ENCODE measurements at regions not wholly inside any gene's neighbourhood (a gene's known extent, or its start where the extent isn't known, plus 50 kb on each side); places are given as distances from the start of the nearest gene placed in this dataset.

DNA sequence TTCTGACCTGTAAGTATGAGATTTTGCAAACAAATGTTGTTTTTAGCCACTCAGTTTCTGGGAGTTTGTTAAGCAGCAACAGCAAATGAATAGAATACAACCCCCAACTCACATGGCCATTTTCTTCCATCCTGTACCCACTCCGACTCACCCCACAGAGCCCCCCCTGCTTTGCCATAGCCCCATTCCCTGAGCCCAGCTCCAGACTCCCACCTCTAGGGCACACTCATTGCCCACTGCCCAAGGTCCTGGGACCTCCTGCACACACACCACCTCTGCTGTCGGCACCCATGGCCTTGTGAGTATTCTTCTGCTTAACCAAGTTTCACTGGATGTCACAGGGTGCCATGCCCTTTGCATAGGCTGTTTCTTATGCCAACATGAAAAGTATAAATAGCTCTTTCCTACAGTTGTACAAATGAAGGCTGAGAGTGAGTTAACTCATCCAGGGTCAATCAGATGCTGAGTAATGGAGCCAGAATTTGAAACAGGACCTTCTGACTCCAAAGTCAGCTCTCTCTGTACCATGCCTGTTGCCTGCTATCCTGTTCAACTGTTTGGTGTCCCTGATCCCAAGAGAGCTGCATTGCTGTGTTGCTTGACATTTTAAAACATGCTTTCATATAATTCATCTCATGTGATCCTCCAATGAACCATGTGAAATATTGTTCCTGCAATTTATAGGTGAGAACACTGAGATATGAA, 367.8 kb upstream of the ZMIZ1 start:
- DNase-seq = no peak

DNA sequence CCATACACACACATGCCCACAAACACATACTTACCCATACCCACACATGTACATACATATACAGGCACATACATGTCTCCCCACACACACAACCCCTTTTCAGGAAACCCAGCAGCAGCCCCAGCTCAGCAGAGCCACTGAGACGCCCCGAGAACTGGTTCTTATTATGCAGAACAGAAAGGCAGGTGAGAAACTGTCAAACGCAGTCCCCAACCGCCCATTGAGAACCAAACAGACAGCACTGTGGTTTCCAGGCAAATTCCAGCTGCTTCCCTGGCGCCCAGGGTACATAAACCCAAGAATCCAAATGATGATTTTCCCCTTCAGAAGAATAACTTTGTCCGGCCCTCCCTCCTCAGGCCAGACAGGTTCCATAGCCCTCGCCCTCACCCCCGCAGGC, 366.6 kb upstream of the ZMIZ1 start:
- no peak for DNase-seq

DNA sequence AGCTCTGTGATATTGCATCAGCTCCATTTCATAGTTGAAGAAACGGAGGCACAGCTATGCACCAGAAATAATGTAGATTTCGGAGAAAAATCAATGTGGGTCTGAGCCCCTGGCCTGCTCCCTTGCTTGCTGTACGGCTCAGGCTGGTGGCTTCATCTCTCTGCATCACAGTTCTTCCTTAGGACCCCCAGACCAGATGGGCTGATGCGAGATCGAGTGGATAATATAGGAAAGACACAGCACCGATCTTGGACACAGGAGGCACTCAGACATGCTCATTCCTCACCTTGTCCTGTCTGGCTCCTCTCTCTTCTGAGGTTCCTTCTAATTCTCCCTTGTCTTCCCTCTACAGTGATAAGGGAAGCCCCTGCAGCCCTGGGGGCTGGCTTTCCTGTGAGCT, 365.9 kb upstream of the ZMIZ1 start:
- no peak for DNase-seq

DNA sequence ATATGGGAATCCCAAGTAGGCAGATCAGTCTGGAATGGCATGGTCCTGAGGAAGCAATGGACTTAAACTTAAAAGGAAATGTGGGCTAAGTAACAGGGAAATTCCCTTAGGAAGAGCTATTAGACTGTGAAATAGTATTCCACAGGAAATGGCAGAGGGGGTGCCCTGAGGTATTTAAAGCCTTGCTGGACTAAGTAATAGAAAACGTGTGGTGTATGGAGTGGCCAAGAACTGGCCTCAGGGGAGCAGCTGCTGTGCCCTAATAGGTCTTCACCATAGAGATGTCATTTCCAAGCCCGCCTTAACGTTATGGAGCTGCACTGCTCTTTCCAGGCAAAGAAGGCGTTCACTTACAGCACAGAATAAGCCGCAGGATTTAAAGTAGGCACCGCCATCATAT, 365.2 kb upstream of the ZMIZ1 start:
- DNase-seq = no peak

DNA sequence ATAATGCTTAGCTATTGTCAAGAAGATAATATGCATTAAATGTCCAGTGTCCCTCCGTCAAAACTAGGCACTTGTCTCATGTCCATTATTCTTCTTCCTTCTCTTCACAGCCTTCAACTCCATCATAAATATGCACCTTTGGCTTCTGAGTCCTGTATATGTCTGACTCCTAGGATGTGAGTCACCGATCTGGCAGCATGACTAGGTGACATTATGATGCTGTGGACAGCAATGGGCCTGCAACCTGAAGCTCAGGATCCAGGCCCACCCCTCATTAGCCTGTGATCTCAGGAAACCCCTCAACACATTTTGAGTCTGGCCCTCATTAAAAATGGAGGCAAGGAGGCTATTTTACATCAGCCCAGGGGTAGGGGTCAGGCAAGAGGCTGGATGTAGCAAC, 362.5 kb upstream of the ZMIZ1 start:
- no peak for DNase-seq

DNA sequence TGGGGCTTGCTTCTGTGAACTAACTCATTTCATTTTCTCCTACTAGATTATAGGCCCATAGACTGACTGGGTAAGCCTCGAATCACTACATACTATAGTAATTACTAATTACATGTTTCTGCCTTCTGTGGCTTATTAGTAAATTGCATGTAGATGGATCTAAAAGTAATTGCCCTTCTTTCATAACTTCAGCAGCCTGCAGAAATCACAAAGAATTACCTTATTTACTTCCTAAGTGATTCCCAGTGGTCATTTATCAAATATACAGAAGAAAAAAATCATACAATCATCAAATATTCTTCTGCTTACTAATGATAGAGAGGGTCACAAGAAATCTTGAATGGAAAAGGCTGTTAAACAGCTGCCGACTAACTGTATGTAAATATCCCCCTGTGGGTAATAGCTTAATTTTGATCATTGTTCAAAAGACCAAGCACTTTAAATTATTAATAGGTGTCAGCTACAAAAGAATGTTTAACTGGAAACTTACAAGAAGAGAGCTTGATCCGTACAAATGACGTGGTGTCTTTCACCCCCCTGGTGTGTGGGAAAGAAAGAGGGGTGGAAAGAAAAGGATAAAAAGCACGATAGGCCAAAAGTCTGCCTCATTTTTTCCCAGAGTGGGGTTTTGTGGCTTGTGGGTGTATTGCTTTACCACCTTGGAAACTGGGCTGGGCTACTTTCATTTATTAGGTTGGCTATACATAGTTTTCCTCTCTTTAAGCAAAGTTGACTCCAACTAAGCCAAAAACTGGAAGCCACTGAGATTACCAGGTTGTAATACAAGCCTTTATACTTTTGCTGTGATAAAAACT, 361.8 kb upstream of the ZMIZ1 start:
- DNase-seq = no peak

DNA sequence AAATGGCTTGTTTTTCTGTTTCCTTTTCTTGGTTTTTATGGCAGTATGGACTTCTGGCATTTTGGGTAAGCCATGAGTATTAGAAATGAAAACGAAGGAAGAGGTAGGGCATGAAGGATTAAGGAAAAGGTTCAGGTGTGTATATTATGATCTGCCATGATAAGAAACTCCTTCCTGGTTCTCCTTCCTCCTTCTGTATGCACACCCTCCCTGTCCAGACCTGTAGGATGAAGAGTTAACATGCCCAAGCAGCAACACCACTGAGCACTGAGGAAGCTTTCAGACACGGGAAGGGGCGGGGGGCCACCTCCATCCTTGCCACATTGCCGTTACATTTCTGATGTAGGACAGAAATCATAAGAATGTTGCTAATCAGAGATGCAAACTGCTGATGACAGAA, 361.0 kb upstream of the ZMIZ1 start:
- no peak for DNase-seq

DNA sequence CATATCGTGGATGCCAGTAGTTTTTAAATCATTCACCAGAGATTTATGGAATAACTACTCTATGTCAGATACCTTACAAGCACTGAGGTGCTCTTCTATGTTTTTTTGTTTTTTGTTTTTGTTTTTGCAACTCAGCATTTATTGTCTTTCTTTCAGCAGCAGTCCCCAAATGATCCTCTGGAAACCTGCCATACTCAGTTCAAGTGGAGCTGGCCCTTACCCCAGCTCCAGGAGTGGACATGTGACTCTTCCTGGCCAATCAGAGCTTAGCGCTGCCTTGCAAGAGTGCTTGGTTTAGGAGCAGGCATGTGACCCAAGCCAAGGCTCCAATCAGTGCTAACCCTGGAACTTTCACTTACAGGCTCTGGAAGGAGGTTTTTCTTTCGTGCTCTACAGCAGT, 356.6 kb upstream of the ZMIZ1 start:
- DNase-seq = no peak

DNA sequence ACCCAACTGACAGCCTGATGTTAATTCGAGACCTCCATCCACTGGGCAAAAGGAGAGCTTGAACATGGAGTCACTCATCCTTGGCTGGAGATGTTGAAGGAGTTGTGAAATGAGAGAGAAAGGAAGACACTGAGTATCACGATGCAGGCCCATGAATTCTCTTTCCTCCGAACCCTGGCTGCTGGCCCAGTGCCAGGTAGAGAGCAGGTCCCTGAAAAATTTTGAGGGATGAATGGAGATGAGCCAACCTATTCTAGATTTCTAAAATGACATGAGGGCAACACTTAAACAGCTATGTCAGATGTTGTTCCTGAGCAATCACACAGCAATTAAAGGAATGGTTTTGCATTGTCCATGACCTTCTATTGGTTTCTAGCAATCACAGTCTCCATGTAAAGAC, 355.1 kb upstream of the ZMIZ1 start:
- DNase-seq = no peak

DNA sequence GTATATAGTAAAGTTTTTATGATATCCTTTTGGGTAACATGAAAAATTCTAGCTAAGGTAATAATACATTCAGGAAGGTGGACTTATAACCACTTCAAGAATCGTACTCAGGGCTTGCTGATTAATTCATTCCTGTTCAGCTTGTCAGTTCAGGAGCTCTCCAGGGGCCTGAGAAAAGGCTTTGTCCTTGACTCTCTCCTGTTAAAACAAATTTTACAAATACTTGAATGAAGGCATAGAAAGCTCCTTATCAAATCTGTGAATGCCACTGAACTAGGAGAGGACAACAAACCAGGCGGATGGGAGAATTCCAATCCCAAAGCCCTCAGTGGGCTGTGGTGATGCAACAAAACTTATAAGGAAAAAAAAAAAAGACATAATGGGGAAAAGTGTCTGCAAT, 354.5 kb upstream of the ZMIZ1 start:
- DNase-seq = no peak

DNA sequence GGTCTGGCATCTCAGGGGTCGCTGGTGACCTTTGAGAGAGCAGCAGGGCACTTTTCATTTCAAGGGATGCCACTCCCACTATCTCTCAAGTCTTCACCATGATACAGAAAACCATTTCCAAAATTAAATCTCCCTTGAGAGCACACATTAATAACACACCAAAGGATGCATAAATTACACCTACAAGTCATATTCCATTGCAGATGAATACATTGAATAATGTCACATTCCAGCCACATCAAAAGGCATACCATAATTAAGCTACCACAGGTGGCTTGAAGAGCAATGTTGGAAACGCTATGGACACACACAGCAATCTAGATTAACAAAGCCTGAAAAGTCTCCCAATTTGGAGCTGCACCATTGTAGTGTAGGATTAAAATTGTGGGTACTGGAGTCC, 353.3 kb upstream of the ZMIZ1 start:
- DNase-seq = no peak

DNA sequence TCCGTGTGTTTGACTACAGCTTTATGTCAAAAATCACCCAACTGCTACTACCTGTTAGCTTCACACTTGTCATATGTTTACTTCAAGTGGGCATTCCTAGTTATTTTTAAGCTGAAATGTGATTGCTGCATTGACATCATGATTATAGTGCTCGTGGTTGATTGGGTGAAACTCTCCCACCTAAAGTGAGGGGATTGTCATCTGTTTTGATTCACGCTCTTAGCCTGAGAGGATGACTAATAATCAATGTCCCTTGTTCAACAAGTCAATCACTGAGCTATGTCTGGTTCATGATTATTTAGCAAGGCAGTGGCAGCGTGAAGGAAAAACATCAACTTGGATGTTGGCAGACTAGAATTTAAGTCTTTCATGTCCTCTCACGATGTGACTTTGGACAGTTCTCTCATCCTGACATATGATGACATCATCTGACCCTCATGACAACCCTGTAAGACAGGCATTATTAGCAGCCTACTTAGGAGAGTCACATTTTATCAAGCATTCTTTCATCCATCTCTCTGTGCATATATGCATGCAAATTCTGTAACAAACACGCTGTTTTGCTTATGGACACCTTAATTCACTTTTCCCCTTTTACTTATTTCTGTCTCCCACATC, 352.6 kb upstream of the ZMIZ1 start:
- DNase-seq = no peak

DNA sequence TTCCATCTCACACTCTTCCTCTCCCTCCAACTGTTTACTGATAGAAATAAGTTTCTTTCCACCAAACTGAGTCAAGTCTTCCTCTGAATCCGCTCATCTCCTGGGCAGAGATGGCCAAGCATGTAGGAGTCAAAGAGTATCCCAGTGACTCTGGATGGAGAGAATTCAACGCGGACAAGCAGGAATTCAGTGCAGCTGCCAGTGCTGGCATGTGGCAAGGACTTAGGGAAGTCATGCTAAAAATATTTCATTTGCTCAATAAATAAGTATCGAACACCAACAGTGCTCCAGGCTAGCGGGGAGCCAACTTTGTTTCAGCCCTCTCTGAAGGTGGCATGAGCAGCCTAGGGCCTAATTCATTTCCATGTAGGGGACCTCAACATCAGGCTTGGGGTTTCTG, 351.6 kb upstream of the ZMIZ1 start:
- DNase-seq = no peak

DNA sequence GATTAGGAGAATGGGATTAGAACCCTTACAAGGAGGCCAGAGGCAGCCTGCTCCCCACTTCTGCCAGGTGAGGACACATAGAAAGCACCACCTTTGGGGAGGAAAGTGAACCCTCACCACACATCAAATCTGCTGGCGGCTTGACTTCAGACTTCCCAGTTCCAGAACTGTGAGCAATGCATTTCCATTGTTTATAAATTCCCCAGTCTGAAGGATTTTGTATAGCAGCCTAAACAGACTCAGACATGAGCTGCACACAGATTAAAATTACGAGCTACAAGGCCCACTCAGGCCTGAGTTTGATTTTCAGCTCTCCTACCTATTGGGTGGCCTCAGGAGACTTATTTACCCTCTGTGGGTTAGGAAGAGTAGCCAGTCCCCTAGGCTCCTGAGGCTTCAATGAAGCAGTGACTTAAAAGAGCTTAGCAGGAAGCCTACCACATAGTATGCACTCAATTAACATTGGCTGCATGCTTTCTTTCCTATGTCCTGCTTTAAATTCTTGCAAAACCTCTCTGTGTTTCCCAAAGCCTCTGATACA, 350.7 kb upstream of the ZMIZ1 start:
- no peak for DNase-seq

DNA sequence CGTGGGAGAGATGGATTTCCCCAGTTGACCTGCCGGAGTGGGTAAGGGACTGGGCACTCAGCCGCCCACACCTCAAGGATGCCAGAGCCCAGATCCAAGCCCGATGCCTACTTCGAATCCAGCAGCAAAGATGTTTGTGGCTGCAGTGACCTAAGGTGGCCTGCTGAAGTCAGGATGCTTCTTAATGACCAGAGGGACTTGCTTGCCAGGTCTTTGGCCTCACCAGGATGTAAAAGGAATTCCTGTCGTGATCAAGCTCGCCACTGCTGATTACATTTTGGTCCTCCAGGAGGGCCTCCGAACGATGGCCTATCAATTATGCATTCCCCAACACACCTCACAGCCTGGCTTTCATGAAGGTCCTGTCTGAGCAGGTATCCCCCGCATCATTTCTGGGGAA, 349.5 kb upstream of the ZMIZ1 start:
- DNase-seq = no peak

DNA sequence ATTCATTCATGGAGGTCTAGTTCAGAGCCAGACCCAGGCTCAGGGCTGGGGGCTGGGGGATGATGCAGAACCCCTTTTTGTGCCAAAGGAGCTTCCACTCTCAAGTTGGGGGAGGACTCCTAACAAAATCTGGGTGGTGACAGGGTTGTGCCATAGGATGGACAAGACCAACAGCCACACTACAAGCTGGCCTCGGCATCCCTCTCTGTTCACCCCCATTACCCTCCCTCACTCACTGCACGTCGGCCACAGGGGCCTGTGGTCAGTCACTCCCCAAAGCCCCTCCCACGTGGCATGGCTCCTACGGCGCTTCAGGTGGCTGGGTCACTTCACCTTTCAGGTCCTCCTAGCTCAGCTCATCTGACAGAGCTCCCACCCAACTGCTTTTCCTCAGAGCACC, 348.7 kb upstream of the ZMIZ1 start:
- DNase-seq = no peak

DNA sequence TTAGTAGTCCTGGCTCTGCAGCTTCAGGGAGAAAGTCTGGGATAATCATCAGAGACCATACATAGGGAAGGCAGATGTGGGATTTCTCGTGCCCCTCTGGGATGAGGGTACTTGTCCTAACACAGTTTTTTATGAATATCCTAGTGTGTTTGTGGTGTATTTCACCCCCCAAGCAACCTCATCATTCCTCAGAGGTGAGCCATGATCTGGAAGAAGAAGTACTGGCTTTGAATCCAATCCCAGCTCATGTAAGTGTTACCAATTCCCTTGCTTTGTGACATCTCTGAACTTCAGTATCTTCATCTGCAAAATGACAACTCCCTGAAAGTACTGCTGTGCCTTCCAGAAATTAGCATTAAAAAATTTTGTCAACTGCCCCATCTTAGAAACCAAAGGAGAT, 347.5 kb upstream of the ZMIZ1 start:
- no peak for DNase-seq

DNA sequence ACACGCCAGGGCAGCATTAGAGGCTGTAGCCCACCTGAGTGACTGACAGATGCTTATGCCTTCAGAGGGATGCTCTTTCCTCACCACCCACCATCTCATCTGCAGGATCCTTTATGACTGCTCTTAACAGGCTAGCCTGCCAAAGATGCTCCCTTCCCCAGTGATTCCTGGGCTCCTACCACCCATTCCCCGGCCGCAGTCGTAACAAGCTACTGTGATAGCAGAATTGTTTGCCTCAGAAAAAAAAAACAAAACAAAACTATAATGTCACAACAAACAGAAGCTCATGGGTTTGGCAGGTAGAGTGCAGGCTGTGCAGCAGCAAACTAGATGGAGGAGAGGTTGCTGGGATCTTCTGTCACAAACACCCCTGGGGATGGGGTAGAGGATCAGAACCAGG, 343.9 kb upstream of the ZMIZ1 start:
- DNase-seq = no peak

DNA sequence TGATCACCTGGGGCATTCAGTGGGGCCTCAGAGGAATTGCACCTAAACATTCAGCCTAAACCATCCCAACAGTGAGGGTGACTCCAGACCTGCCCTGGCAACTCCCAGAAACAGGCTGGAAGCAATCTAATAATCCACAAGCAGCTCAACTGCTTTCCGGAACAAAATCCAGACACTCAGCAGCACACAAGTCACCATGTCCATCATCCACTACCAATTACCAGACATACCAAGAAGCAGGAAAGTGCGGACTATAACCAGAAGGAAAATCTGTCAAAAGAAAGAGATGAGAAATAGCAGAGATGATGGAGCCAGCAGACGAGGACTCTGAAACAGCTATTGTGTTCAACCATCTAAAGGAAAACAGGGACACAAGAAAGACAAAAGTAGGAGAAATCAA, 342.6 kb upstream of the ZMIZ1 start:
- DNase-seq = no peak

DNA sequence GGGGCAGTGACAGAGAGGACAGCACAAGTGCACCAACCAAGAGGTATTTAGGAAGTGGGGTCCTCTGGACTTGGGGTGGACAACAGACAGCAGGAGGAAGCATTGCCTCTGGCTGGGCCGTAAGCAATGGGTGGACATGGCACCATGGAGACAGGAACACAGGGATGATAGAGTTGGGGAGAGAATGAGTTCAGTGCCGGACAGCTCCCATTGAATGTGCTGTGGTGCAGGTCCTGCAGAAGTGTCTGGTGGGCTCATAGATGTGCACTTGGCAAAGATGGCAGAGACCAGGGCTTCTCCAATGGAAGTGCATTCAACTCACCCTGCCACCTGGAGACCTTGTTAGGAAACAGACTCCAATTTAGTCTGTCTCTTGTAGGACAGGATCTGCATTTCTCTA, 341.5 kb upstream of the ZMIZ1 start:
- DNase-seq = no peak

DNA sequence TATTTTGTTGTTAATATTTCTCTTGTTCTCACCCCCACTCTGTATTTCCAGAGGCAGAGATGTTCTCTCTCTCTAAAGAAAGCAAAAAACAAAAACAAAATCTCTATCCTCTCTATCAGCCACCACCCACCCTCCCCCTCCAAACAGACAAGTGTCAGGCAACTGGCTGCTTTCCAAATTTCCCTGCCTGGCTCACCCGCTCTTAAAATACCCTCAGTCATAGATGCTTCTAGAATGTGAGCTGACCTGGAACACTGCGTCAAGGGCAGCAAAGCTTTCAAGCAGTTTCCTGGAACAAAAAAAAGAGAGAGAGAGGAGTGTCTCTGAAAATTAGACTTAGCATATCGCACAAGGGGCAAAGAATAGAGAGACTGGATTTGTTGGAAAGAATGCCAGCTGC, 341.0 kb upstream of the ZMIZ1 start:
- peak; percentile 40 for DNase-seq

DNA sequence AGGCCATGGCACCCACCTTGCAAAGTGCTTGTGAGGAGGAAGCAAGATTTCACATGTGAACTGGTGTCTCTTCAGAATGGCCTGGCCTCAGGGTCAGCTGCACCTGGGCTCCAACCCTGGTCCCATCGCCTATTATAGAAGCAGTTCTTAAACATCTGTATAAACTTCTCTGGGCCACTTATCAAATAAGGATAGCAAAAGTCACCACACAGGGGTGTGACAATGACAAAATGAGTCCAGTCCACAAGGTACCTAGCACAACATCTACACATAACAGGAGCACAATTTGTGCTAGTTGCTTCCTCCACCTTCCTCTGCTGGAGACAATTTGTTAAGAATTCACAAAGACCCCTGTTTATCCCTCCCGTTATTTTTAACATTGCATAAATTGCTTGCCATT, 340.6 kb upstream of the ZMIZ1 start:
- DNase-seq = no peak

DNA sequence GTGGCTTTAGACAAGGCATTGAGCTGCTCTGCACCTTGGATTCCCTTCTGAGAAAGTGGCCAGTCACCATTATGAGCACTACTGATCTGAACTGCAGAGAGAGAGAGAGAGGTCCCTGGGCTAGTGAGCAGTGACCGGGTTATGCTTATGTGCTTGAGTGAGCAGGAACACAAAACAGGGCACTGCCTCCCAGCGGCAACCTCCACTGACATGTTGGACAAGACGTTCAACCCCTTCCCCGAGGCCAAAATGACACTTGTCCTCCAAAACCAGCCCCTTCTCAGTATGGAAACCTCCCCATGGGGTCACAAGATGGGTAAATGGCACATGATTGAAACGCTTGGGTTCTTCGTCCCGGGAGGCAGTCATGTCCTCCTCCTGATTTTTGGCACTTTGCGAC, 339.4 kb upstream of the ZMIZ1 start:
- no peak for DNase-seq

DNA sequence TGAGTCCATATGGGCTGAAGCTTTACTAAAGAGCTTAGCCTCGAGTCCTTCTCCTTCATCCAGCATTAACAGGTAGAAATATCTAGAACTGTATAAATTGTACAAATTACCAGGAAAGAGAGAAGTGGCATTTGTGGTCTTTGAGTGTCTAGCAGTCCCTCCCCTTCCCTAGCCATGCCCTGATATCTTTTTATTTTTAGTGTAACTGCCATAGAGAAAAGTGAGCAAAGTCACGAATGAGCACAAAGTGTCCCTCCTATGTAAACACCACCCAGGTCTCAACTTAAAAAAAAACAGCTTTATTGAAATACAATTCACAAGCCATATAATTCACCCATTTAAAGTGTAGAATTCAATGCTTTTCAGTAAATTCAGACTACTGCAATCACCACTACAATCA, 339.0 kb upstream of the ZMIZ1 start:
- DNase-seq = peak; percentile 41

Data from hematopoietic multipotent progenitor cell treated with erythropoietin and hydrocortisone succinate and interleukin-3 and kit ligand, for 6 days (in vitro differentiated cells).